HL-60 (cell line): ENCODE measurements at regions not wholly inside any gene's neighbourhood (a gene's known extent, or its start where the extent isn't known, plus 50 kb on each side); places are given as distances from the start of the nearest gene placed in this dataset.

Experiments used
- DNase-seq, 2 experiments: peaks; one replicate each; pipeline ENCODE4 v3.0.0-alpha.2; 2010 to 2020; ENCODE audit warnings: low read depth in 1 of 2, low spot score in 1 of 2
- H3K27ac ChIP-seq: fragments of 250-450 bp; sonication (Bioruptor Pico); replicated peaks from 2 replicates; pipeline ENCODE4 v1.5.1; 2020; ENCODE audit warnings: mild to moderate bottlenecking, moderate library complexity
- H3K27me3 ChIP-seq: fragments of 250-450 bp; sonication (Bioruptor Pico); 2 replicates; pipeline ENCODE4 v1.5.1; 2021; ENCODE audit warnings: mild to moderate bottlenecking, moderate library complexity; ENCODE audit not compliant: insufficient read depth, poor library complexity, severe bottlenecking
- H3K4me3 ChIP-seq: replicated peaks from 2 replicates; pipeline ENCODE4 v1.5.1; 2011; ENCODE audit warnings: mild to moderate bottlenecking, control low read depth, low read length; ENCODE audit not compliant: insufficient read depth
- GABPA ChIP-seq: IDR thresholded peaks from 2 replicates; pipeline ENCODE4 v1.6.1; 2012; ENCODE audit warnings: low read depth
- POLR2AphosphoS5 ChIP-seq: IDR thresholded peaks from 2 replicates; pipeline ENCODE4 v1.6.1; 2012; ENCODE audit warnings: low read depth
- SPI1 ChIP-seq: IDR thresholded peaks from 2 replicates; pipeline ENCODE4 v1.6.1; 2012; ENCODE audit warnings: low read depth, mild to moderate bottlenecking, borderline replicate concordance
- TF ChIP-seq, protein P1 (sequence below): IDR thresholded peaks from 2 replicates; pipeline ENCODE4 v1.6.1; 2012; ENCODE audit warnings: low read depth; ENCODE audit not compliant: insufficient replicate concordance
- TF ChIP-seq, protein P2 (sequence below): IDR thresholded peaks from one replicate; pipeline ENCODE4 v1.5.1; 2011; ENCODE audit warnings: low read length, control low read depth, inconsistent platforms; ENCODE audit not compliant: insufficient read depth

DNA sequence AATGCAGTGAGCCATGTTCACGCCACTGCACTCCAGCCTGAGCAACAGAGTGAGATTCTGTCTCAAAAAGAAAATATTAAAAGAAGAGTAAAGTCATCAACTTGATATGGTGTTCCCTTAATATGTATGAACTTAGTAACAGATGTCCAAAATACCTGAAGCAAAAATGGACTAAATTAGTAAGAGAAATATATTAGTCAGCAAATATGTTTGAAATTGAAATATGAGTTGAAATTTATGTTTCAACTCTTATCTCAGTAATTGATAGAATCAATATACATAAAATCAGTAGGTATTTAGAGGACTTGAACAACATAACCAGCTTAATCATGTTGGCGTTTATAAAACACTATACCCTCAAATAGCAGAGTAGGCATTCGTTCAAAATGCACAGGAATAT is 668.5 kb downstream of the ISL1 start:
- TF ChIP-seq SPI1 (no peak), POLR2AphosphoS5 (no peak), GABPA (no peak)
- TF ChIP-seq, protein P1, sequence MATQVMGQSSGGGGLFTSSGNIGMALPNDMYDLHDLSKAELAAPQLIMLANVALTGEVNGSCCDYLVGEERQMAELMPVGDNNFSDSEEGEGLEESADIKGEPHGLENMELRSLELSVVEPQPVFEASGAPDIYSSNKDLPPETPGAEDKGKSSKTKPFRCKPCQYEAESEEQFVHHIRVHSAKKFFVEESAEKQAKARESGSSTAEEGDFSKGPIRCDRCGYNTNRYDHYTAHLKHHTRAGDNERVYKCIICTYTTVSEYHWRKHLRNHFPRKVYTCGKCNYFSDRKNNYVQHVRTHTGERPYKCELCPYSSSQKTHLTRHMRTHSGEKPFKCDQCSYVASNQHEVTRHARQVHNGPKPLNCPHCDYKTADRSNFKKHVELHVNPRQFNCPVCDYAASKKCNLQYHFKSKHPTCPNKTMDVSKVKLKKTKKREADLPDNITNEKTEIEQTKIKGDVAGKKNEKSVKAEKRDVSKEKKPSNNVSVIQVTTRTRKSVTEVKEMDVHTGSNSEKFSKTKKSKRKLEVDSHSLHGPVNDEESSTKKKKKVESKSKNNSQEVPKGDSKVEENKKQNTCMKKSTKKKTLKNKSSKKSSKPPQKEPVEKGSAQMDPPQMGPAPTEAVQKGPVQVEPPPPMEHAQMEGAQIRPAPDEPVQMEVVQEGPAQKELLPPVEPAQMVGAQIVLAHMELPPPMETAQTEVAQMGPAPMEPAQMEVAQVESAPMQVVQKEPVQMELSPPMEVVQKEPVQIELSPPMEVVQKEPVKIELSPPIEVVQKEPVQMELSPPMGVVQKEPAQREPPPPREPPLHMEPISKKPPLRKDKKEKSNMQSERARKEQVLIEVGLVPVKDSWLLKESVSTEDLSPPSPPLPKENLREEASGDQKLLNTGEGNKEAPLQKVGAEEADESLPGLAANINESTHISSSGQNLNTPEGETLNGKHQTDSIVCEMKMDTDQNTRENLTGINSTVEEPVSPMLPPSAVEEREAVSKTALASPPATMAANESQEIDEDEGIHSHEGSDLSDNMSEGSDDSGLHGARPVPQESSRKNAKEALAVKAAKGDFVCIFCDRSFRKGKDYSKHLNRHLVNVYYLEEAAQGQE = no peak
- no peak overlapping the region for H3K27ac ChIP-seq
- no peaks in the 10 kb centered on the region for H3K27me3 ChIP-seq

DNA sequence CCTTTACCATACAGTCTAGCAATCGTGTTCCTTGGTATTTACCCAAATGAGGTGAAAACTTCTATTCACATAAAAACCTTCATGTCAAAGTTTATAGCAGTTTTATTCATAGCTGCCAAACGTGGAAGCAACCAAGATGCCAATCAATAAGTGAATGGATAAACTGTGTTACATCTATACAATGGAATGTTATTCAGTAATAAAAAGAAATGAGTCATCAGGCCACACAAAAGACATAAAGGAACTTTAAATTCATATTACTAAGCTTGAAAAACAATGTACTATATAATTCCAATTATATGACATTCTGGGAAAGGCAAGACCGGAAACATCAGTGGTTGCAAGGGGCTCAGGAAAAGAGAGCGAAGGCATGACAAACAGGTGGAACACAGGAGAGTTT is 679.9 kb downstream of the ISL1 start:
- Histone ChIP-seq H3K4me3 (no peak overlapping the region), H3K27me3 (no peaks in the 10 kb centered on the region), H3K27ac (no peak overlapping the region)
- DNase-seq = no peak
- TF ChIP-seq SPI1 (no peak), POLR2AphosphoS5 (no peak), GABPA (no peak)
- TF ChIP-seq, protein P2, sequence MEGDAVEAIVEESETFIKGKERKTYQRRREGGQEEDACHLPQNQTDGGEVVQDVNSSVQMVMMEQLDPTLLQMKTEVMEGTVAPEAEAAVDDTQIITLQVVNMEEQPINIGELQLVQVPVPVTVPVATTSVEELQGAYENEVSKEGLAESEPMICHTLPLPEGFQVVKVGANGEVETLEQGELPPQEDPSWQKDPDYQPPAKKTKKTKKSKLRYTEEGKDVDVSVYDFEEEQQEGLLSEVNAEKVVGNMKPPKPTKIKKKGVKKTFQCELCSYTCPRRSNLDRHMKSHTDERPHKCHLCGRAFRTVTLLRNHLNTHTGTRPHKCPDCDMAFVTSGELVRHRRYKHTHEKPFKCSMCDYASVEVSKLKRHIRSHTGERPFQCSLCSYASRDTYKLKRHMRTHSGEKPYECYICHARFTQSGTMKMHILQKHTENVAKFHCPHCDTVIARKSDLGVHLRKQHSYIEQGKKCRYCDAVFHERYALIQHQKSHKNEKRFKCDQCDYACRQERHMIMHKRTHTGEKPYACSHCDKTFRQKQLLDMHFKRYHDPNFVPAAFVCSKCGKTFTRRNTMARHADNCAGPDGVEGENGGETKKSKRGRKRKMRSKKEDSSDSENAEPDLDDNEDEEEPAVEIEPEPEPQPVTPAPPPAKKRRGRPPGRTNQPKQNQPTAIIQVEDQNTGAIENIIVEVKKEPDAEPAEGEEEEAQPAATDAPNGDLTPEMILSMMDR = no peak
- TF ChIP-seq, protein P1 = no peak

More for the DNA sequence above, 668.5 kb downstream of the ISL1 start:
- H3K4me3 ChIP-seq = no peak overlapping the region
- DNase-seq = no peak

DNA sequence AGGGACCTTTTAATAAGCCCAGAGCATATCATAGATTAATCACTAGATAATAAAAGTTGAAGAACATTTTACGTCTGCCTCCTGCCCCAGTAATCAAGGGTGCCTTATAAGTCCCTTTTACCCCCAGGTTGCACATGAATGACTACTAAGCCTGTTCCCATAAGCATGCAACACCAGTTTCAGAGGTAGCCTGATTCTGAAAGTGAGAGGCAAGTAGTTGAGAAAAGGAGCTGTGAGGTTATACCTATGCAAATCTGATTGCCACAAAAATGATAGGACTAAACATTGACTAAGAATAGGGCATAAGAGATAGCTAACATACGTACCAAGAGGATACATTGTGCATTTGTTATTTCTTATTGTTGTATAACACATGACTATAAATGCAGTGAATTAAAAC is 681.9 kb downstream of the ISL1 start:
- Histone ChIP-seq H3K27me3 (no peaks in the 10 kb centered on the region), H3K4me3 (no peak overlapping the region), H3K27ac (no peak overlapping the region)
- no peak for DNase-seq
- TF ChIP-seq, protein P1 = no peak
- no peak for TF ChIP-seq POLR2AphosphoS5
- TF ChIP-seq SPI1 = no peak
- no peak for TF ChIP-seq GABPA
- TF ChIP-seq, protein P2 = no peak

DNA sequence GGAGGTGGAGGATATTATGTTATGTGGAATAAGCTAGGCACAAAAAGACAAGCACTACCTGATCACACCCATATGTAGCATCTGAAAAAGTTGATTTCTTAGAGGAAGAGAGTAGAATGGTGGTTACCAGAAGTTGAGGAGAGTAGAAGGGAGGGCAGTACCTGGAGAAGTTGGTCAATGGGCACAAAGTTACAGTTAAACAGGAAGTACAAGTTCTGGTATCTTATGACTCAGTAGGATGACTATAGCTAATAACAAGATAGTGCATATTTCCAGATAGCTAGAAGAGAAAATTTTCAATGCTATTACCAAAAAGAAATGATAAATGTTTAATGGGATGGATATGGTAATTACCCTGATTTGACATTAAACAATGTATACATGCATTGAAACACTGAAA is 686.7 kb downstream of the ISL1 start:
- no peak for DNase-seq
- TF ChIP-seq, protein P1 = no peak
- TF ChIP-seq, protein P2 = no peak
- TF ChIP-seq SPI1 (no peak), GABPA (no peak), POLR2AphosphoS5 (no peak)
- Histone ChIP-seq H3K4me3 (no peak overlapping the region), H3K27me3 (no peaks in the 10 kb centered on the region), H3K27ac (no peak overlapping the region)
